CD4-positive, alpha-beta T cell treated with Interleukin-10 for 1 hour (primary cell): ENCODE measurements at regions not wholly inside any gene's neighbourhood (a gene's known extent, or its start where the extent isn't known, plus 50 kb on each side); places are given as distances from the start of the nearest gene placed in this dataset.
"Not testable (repeated sequence)": the region's sequence is repeated elsewhere in the genome, so short reads cannot be mapped to it uniquely, and the experiment has no call there.

Experiments used
- DNase-seq: peaks from one replicate; pipeline ENCODE4 v3.0.0-alpha.2; 2020

DNA sequence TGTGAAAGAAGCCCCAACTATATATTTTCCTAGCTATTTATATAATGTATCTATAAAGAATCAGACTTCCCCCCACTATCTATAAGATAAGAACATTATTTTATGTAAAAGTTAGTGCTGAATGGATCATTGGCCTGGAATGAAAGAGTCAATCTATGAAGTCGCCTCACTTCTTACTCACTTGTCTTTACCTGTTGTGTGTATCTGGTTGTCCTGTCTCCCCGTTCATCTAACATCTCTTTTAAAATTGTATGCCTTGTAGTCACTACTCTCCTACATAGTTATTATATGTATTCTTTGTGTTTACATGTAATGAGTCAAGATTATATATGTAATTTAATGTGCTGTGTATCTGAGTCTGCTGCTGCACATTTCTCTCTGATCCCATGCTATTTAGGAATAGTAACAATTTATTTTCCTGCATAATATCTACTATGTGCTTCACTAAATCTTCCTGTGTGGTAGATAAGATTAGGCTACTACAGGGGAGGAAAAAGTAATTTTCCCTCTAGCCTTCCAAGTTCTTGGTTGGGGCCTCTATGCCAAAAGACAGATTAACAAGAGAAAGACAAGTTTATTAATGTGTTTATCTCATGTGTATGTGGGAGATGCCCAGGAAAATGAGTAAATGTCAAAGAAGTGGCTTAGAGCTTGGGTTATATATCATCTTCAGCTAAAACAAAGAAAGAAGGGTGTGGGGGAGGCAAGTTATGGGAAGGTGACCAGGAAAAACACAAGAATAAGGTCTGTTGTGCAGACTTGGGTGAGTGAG lies 77.6 kb upstream of the FRMPD4 start:
- no peak for DNase-seq

DNA sequence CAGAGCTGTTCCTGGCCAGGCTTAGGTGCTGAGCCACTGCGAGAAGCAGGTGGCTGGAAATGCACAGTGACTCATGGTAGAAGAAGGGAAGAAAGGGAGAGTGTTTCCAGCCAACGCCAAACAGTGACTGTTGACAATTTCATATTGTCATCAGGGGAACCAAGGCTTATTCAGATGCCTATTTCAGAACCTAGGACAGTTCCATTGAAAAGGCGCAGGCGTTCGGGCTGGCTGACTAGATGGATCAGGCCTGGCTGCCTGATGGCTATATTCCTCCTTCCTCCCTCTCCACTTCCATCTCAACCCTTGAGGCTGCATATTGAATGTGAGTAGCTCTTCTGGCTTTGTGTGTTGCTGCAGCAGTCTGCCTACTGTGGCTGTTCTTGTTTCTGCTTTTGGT lies 73.0 kb upstream of the FRMPD4 start:
- DNase-seq = no peak

DNA sequence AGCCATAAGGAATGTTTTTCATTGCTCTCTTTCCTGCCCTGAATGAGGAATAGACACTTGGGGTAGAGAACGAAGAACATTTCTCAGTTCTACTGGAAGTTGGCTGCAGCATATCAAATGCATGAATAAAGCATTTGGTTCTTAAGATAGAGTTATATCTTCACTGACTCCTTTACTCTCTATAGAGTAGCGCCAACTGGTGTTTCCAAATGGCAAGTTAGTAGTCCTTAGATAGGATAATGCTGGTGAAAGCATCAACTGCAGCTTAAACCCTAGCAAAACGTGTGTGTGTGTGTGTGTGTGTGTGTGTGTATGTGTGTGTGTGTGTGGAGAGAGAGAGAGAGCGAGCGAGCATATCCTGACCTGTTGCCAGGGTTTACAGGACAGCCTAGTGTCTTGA lies 62.2 kb upstream of the FRMPD4 start:
- no peak for DNase-seq

DNA sequence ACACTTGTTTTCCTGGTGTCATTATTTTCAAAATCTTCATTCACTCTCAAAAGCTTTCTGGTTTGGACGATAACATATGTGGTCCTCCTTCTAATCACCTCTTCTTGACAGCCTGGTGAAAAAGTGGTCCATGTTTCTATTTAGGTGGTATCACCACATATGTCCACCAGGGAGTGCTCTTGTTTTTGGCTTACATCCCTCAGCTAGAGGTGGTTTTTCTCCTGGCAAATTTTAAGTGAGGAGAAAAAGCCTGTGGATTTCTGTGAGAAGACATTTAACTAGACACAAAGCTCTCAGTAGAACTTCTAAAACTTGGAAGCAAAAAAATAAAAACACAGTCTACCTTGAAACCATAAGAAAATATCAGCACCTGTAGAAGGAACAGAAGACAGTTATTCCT lies 58.0 kb upstream of the FRMPD4 start:
- no peak for DNase-seq

DNA sequence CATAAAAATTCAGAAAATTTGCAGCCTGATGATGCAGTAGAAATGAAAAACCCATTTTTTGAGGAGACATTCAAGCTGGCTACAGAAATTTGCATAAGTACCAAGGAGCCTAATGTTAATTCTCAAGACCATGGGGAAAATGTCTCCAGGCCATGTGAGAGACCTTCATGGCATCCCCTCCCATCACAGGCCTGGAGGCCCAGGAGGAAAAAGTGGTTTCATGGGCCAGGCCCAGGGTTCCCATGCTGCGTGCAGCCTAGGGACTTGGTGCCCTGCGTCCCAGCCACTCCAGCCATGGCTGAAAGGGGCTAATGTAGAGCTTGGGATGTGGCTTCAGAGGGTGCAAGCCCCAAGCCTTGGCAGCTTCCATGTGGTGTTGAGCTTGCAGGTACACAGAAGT lies 55.3 kb upstream of the FRMPD4 start:
- DNase-seq = not testable (repeated sequence)
